Suprapubic skin (tissue), 3 donors: ENCODE measurements at regions not wholly inside any gene's neighbourhood (a gene's known extent, or its start where the extent isn't known, plus 50 kb on each side); places are given as distances from the start of the nearest gene placed in this dataset.

Experiments used
- CTCF ChIP-seq, 2 donors: fragments of 200-600 bp in 1 of 2; fragments of 450-650 bp in 1 of 2; sonication (generic) in 1 of 2; IDR thresholded peaks; one replicate each; pipeline ENCODE4 v1.5.1; 2016 to 2019; ENCODE audit warnings: antibody characterized with exemption in 2 of 2, mild to moderate bottlenecking in 1 of 2, moderate library complexity in 1 of 2
- POLR2AphosphoS5 ChIP-seq, 3 donors: sonication (generic); formaldehyde crosslinking; IDR thresholded peaks; one replicate each; pipeline ENCODE4 v1.6.1; 2017; ENCODE audit warnings: antibody characterized with exemption in 3 of 3

DNA sequence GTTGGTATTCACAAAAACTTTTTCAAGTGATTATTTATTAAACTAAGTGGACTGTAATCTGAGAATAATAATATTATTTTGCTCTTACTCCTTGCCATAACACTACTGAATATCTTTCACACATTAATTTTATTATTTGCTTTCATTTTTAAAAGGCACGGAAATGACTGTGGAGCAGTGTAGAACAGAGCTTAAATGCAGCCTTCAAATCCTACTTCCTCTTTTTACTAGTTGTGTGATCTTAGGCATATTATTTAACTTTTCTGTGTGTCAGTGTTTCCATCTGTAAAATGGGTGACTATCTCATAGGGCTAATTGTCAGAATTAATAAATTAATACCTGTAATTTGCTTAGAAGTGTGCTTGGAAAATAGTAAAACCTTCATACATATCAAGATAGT is 55.5 kb upstream of the SLC8A1 start:
- TF ChIP-seq CTCF (IDR thresholded peaks at IDR 0.05) = no peak
- no peak for TF ChIP-seq POLR2AphosphoS5 (IDR thresholded peaks at IDR 0.05)
